Neuronal stem cell (in vitro differentiated cells): ENCODE measurements at regions not wholly inside any gene's neighbourhood (a gene's known extent, or its start where the extent isn't known, plus 50 kb on each side); places are given as distances from the start of the nearest gene placed in this dataset.

Experiments used
- DNase-seq: peaks from one replicate; pipeline ENCODE4 v3.0.0-alpha.2; 2013; ENCODE audit warnings: low spot score
- H2AFZ ChIP-seq: one replicate; pipeline ENCODE4 v1.6.1; 2013; ENCODE audit warnings: mild to moderate bottlenecking, low read length, inconsistent platforms
- H2AK5ac ChIP-seq: 2 replicates; pipeline ENCODE4 v1.6.1; 2013; ENCODE audit warnings: low read depth, mild to moderate bottlenecking, inconsistent platforms, low read length, moderate library complexity, mixed read lengths
- H2BK120ac ChIP-seq: 2 replicates; pipeline ENCODE4 v1.6.1; 2013; ENCODE audit warnings: low read depth, mild to moderate bottlenecking, inconsistent platforms, low read length, moderate library complexity, mixed read lengths
- H2BK12ac ChIP-seq: one replicate; pipeline ENCODE4 v1.6.1; 2013; ENCODE audit warnings: low read length, inconsistent platforms
- H2BK15ac ChIP-seq: 2 replicates; pipeline ENCODE4 v1.6.1; 2013; ENCODE audit warnings: mild to moderate bottlenecking, low read length, inconsistent platforms, mixed read lengths
- H2BK5ac ChIP-seq: one replicate; pipeline ENCODE4 v1.6.1; 2013; ENCODE audit warnings: inconsistent platforms, mild to moderate bottlenecking, low read length, moderate library complexity
- H3K14ac ChIP-seq: one replicate; pipeline ENCODE4 v1.6.1; 2013; ENCODE audit warnings: low read length, inconsistent platforms
- H3K18ac ChIP-seq: 2 replicates; pipeline ENCODE4 v1.6.1; 2013; ENCODE audit warnings: low read length, inconsistent platforms
- H3K23ac ChIP-seq: 2 replicates; pipeline ENCODE4 v1.6.1; 2013; ENCODE audit warnings: low read depth, mild to moderate bottlenecking, mixed read lengths, low read length, inconsistent platforms; ENCODE audit not compliant: poor library complexity
- H3K27ac ChIP-seq: replicated peaks from 3 replicates; pipeline ENCODE4 v1.5.1; 2013; ENCODE audit warnings: low read length, inconsistent platforms
- H3K27me3 ChIP-seq, 3 experiments: 2 replicates each; pipeline ENCODE4 v1.6.1; 2013; ENCODE audit warnings: low read length in 3 of 3, mild to moderate bottlenecking in 2 of 3, inconsistent platforms in 1 of 3, low read depth in 1 of 3, mixed read lengths in 1 of 3, moderate library complexity in 1 of 3; ENCODE audit not compliant: control insufficient read depth in 3 of 3, insufficient read depth in 3 of 3
- H3K36me3 ChIP-seq, 2 donors: replicated peaks in 1 of 2; 2 replicates each; pipeline ENCODE4 v1.6.1; 2013; ENCODE audit warnings: low read length in 2 of 2; ENCODE audit not compliant: control insufficient read depth in 2 of 2, insufficient read depth in 2 of 2
- H3K4ac ChIP-seq: 2 replicates; pipeline ENCODE4 v1.6.1; 2013; ENCODE audit warnings: inconsistent platforms, mild to moderate bottlenecking, low read length, moderate library complexity
- H3K4me1 ChIP-seq, 2 donors: 1 replicate in 1 of 2; 2 replicates in 1 of 2; pipeline ENCODE4 v1.6.1; 2013; ENCODE audit warnings: low read length in 2 of 2, low read depth in 1 of 2; ENCODE audit not compliant: control insufficient read depth in 2 of 2, insufficient read depth in 1 of 2
- H3K4me2 ChIP-seq: one replicate; pipeline ENCODE4 v1.6.1; 2013; ENCODE audit warnings: mild to moderate bottlenecking, low read length, inconsistent platforms; ENCODE audit not compliant: insufficient read depth, poor library complexity, severe bottlenecking
- H3K4me3 ChIP-seq, 2 donors: 2 replicates each; pipeline ENCODE4 v1.5.1; 2013; ENCODE audit warnings: low read length in 2 of 2, mild to moderate bottlenecking in 2 of 2, inconsistent platforms in 1 of 2, moderate library complexity in 1 of 2
- H3K79me1 ChIP-seq: one replicate; pipeline ENCODE4 v1.6.1; 2013; ENCODE audit warnings: low read depth, mild to moderate bottlenecking, inconsistent platforms, low read length, moderate library complexity
- H3K9ac ChIP-seq: one replicate; pipeline ENCODE4 v1.6.1; 2013; ENCODE audit warnings: mild to moderate bottlenecking, low read depth, low read length, inconsistent platforms; ENCODE audit not compliant: poor library complexity
- H3K9me3 ChIP-seq, 2 donors: replicated peaks in 1 of 2; 2 replicates each; pipeline versions ENCODE3 to v1.6.1; 2013; ENCODE audit warnings: low read length in 2 of 2, mild to moderate bottlenecking in 2 of 2, inconsistent platforms in 1 of 2, low read depth in 1 of 2, mixed read lengths in 1 of 2, moderate library complexity in 1 of 2; ENCODE audit not compliant: control insufficient read depth in 2 of 2, insufficient read depth in 1 of 2
- H4K8ac ChIP-seq: one replicate; pipeline ENCODE4 v1.6.1; 2013; ENCODE audit warnings: low read depth, mild to moderate bottlenecking, inconsistent platforms, low read length, moderate library complexity
- H4K91ac ChIP-seq: one replicate; pipeline ENCODE4 v1.6.1; 2013; ENCODE audit warnings: low read length, low read depth, mild to moderate bottlenecking, inconsistent platforms; ENCODE audit not compliant: poor library complexity
- WGBS, 2 donors: extraction: QIAGEN DNeasy Blood & Tissue Kit; methylation state at CpG; one replicate each; pipeline ENCODE4 v1.1.7; 2013; ENCODE audit warnings: missing lambda C conversion rate in 2 of 2, mixed read lengths in 1 of 2; ENCODE audit not compliant: insufficient read length in 2 of 2, insufficient replicate concordance in 1 of 2; ENCODE audit errors: extremely low coverage in 2 of 2; 5-methylcytosine and 5-hydroxymethylcytosine counted together

DNA sequence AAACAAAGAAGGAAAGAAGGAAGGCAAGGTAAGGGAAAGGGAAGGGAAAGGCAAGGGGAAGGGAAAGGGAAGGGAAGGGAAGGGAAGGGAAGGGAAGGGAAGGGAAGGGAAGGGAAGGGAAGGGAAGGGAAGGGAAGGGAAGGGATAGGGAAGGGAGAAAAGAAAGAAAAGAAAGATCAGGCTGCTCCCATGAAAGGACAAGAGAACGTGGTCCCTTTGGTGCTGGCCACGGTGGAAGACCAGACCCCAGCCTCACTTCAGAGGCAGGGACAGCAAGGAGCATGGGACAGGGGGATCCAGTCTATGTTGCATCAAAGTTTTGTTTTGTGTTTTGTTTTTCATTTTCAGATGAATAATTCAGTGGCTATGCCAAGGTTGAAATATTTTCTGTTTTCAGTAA, 111.4 kb upstream of the IGF1R start:
- H3K27me3 ChIP-seq = peaks cover 0 to 12% (median 0%) of the 10 kb centered on the region in 3 experiments
- H3K79me1 ChIP-seq = no peaks in the 10 kb centered on the region
- H2AK5ac ChIP-seq = no peak overlapping the region
- H3K4ac ChIP-seq = no peak overlapping the region
- no peaks in the 10 kb centered on the region for H3K4me1 ChIP-seq
- no peak overlapping the region for H3K27ac ChIP-seq
- H2AFZ ChIP-seq = no peak overlapping the region
- H3K36me3 ChIP-seq = no peaks in the 10 kb centered on the region
- WGBS, 2 donors = no CpG with 5 or more reads among the region's 2 CpGs
- no peak overlapping the region for H4K8ac ChIP-seq
- H2BK12ac ChIP-seq = no peak overlapping the region
- DNase-seq = no peak
- H3K4me2 ChIP-seq = no peak overlapping the region
- H3K4me3 ChIP-seq = no peak overlapping the region
- no peak overlapping the region for H3K18ac ChIP-seq
- H2BK120ac ChIP-seq = no peak overlapping the region
- H4K91ac ChIP-seq = no peak overlapping the region
- H2BK15ac ChIP-seq = no peak overlapping the region
- no peak overlapping the region for H2BK5ac ChIP-seq
- H3K14ac ChIP-seq = no peak overlapping the region
- H3K9me3 ChIP-seq = no peaks in the 10 kb centered on the region
- H3K9ac ChIP-seq = no peak overlapping the region
- no peak overlapping the region for H3K23ac ChIP-seq

DNA sequence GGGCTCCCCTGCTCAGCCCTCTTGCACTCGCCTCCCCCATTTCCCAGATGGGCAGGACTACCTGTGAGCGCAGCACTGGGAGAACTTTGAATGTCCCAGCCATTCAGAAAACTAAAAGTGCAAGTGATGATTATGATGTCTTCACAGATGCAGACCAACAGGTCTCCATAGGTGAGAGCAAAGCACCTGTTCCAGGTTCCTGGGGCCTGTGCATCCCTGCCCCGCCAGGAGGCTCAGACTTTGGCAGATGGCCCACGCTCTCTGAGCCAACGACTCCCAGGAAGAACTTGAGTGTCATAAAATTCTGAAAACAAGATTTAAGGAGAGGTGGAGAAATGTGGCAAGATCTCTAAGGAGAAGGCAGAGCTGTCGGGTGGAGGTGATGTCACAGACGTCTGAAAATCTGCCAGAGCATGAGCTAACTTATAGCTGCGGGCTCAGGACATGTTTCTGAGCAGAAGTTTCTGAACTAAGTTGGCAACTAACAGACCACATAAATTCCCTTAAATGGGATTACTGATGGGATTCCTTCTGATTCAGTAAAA, 110.8 kb upstream of the IGF1R start:
- H3K27me3 ChIP-seq = peaks cover 0 to 12% (median 0%) of the 10 kb centered on the region in 3 experiments
- H3K9ac ChIP-seq = no peak overlapping the region
- H3K4me2 ChIP-seq = no peak overlapping the region
- no peak overlapping the region for H3K27ac ChIP-seq
- no peak overlapping the region for H3K4ac ChIP-seq
- H3K9me3 ChIP-seq = no peaks in the 10 kb centered on the region
- WGBS, 2 donors = no CpG with 5 or more reads among the region's 8 CpGs
- H3K18ac ChIP-seq = no peak overlapping the region
- H4K91ac ChIP-seq = no peak overlapping the region
- peak overlapping the region; percentile 64 for H3K14ac ChIP-seq
- H3K23ac ChIP-seq = no peak overlapping the region
- no peak overlapping the region for H3K4me3 ChIP-seq
- H2AFZ ChIP-seq = no peak overlapping the region
- H2BK5ac ChIP-seq = no peak overlapping the region
- H2BK12ac ChIP-seq = no peak overlapping the region
- no peaks in the 10 kb centered on the region for H3K79me1 ChIP-seq
- no peaks in the 10 kb centered on the region for H3K4me1 ChIP-seq
- no peak overlapping the region for H2BK15ac ChIP-seq
- H4K8ac ChIP-seq = no peak overlapping the region
- H2AK5ac ChIP-seq = no peak overlapping the region
- H2BK120ac ChIP-seq = no peak overlapping the region
- H3K36me3 ChIP-seq = no peaks in the 10 kb centered on the region
- DNase-seq = no peak

DNA sequence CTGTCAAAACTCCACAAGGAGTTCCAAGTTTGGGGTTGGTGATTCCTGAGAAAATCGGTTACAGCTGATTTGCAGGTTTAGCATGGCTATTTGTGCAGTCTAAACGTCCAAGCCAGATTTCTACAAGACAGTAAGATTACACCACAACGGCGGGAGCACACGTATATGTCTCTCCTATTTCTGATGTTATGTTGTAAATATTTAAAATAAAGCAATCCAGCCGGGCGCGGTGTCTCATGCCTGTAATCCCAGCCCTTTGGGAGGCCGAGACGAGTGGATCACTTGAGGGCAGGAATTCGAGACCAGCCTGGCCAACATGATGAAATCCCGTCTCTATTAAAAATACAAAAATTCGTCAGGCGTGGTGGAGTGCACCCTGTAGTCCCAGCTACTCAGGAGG, 106.8 kb upstream of the IGF1R start:
- H2BK12ac ChIP-seq = no peak overlapping the region
- H3K27me3 ChIP-seq = peaks cover 0 to 35% (median under 1%) of the 10 kb centered on the region in 3 experiments
- H2BK120ac ChIP-seq = no peak overlapping the region
- no peak overlapping the region for H3K23ac ChIP-seq
- H2BK5ac ChIP-seq = no peak overlapping the region
- H2AFZ ChIP-seq = no peak overlapping the region
- no peak overlapping the region for H3K18ac ChIP-seq
- H4K91ac ChIP-seq = no peak overlapping the region
- H3K14ac ChIP-seq = no peak overlapping the region
- H3K4ac ChIP-seq = no peak overlapping the region
- H2BK15ac ChIP-seq = no peak overlapping the region
- H2AK5ac ChIP-seq = no peak overlapping the region
- no peak overlapping the region for H4K8ac ChIP-seq
- no peak overlapping the region for H3K9ac ChIP-seq
- no peak overlapping the region for H3K4me3 ChIP-seq
- no peaks in the 10 kb centered on the region for H3K4me1 ChIP-seq
- no peak for DNase-seq
- H3K9me3 ChIP-seq = no peaks in the 10 kb centered on the region
- H3K4me2 ChIP-seq = no peak overlapping the region
- H3K36me3 ChIP-seq = no peaks in the 10 kb centered on the region
- no peak overlapping the region for H3K27ac ChIP-seq
- no peaks in the 10 kb centered on the region for H3K79me1 ChIP-seq
- no CpG with 5 or more reads among the region's 14 CpGs for WGBS, 2 donors

- H2BK15ac ChIP-seq = no peak overlapping the region
- H3K27me3 ChIP-seq = peaks cover 0 to 44% (median 12%) of the 10 kb centered on the region in 3 experiments
- no peak overlapping the region for H4K91ac ChIP-seq
- H2AFZ ChIP-seq = no peak overlapping the region
- no peak overlapping the region for H3K9ac ChIP-seq
- WGBS, 2 donors = no CpG with 5 or more reads among the region's 1 CpG
- H2BK120ac ChIP-seq = no peak overlapping the region
- H3K4me2 ChIP-seq = no peak overlapping the region
- no peak overlapping the region for H2BK12ac ChIP-seq
- peaks cover 0 to 3% of the 10 kb centered on the region in 2 donors for H3K4me1 ChIP-seq
- no peak overlapping the region for H3K4ac ChIP-seq
- no peak overlapping the region for H3K23ac ChIP-seq
- no peak overlapping the region for H3K4me3 ChIP-seq
- no peak overlapping the region for H3K18ac ChIP-seq
- no peak overlapping the region for H4K8ac ChIP-seq
- H3K14ac ChIP-seq = no peak overlapping the region
- H3K9me3 ChIP-seq = no peaks in the 10 kb centered on the region
- H3K36me3 ChIP-seq = no peaks in the 10 kb centered on the region
- no peak overlapping the region for H2BK5ac ChIP-seq
- no peak overlapping the region for H2AK5ac ChIP-seq
- H3K27ac ChIP-seq = no peak overlapping the region
- no peak for DNase-seq
- no peaks in the 10 kb centered on the region for H3K79me1 ChIP-seq
These were observed 105.1 kb upstream of the IGF1R start for GRCh38 chr15:98543237-98543636.
